ENCODE measurements at regions not wholly inside any gene's neighbourhood (a gene's known extent, or its start where the extent isn't known, plus 50 kb on each side); places are given as distances from the start of the nearest gene placed in this dataset.
A peak's percentile ranks its signal among the peaks of the same experiment; 100 is the strongest.

GRCh38 chr6:94651239-94651638, 926.1 kb upstream of the MANEA start:
- H3K4me3 Mint-ChIP-seq: no peak overlapping the region
- DNase-seq: no peak
- H3K36me3 Mint-ChIP-seq (ENCODE audit: low read depth): no peaks in the 10 kb centered on the region
- no peak overlapping the region for H3K27ac Mint-ChIP-seq
- H3K27me3 Mint-ChIP-seq (ENCODE audit: low read depth, poor library complexity): peaks cover 3% of the 10 kb centered on the region
- no peak for TF ChIP-seq CTCF (IDR thresholded peaks at IDR 0.05)
- H3K4me1 Mint-ChIP-seq: no peaks in the 10 kb centered on the region
- no peaks in the 10 kb centered on the region for H3K9me3 Mint-ChIP-seq

GRCh38 chr6:94645191-94645590, 932.1 kb upstream of the MANEA start:
- H3K4me1 Mint-ChIP-seq: no peaks in the 10 kb centered on the region
- no peak overlapping the region for H3K27ac Mint-ChIP-seq
- H3K27me3 Mint-ChIP-seq (ENCODE audit: low read depth, poor library complexity): no peaks in the 10 kb centered on the region
- no peaks in the 10 kb centered on the region for H3K9me3 Mint-ChIP-seq
- no peak for DNase-seq
- TF ChIP-seq CTCF (IDR thresholded peaks at IDR 0.05): no peak
- no peak overlapping the region for H3K4me3 Mint-ChIP-seq
- no peaks in the 10 kb centered on the region for H3K36me3 Mint-ChIP-seq (ENCODE audit: low read depth)

- Mint-ChIP-seq H3K27ac (no peak overlapping the region), H3K27me3 (ENCODE audit: low read depth, poor library complexity) (no peaks in the 10 kb centered on the region), H3K9me3 (no peaks in the 10 kb centered on the region), H3K4me3 (no peak overlapping the region), H3K4me1 (peaks cover 5% of the 10 kb centered on the region), H3K36me3 (ENCODE audit: low read depth) (no peaks in the 10 kb centered on the region)
- DNase-seq: no peak
- TF ChIP-seq CTCF (IDR thresholded peaks at IDR 0.05): no peak
Observed at GRCh38 chr6:94639564-94639963, 937.8 kb upstream of the MANEA start.

GRCh38 chr6:94636780-94637385, 940.5 kb upstream of the MANEA start:
- DNase-seq: peak; percentile 7
- no peaks in the 10 kb centered on the region for H3K36me3 Mint-ChIP-seq (ENCODE audit: low read depth)
- H3K4me1 Mint-ChIP-seq: peaks cover 5% of the 10 kb centered on the region
- no peak overlapping the region for H3K4me3 Mint-ChIP-seq
- H3K27ac Mint-ChIP-seq: no peak overlapping the region
- peak; percentile 26 for TF ChIP-seq CTCF (IDR thresholded peaks at IDR 0.05)
- no peaks in the 10 kb centered on the region for H3K9me3 Mint-ChIP-seq
- no peaks in the 10 kb centered on the region for H3K27me3 Mint-ChIP-seq (ENCODE audit: low read depth, poor library complexity)

- Mint-ChIP-seq H3K4me1 (no peaks in the 10 kb centered on the region), H3K27me3 (ENCODE audit: low read depth, poor library complexity) (no peaks in the 10 kb centered on the region), H3K36me3 (ENCODE audit: low read depth) (no peaks in the 10 kb centered on the region), H3K4me3 (no peak overlapping the region), H3K27ac (no peak overlapping the region), H3K9me3 (no peaks in the 10 kb centered on the region)
- no peak for TF ChIP-seq CTCF (IDR thresholded peaks at IDR 0.05)
- DNase-seq: no peak
Observed at GRCh38 chr6:94623586-94623985, 953.7 kb upstream of the MANEA start.

GRCh38 chr6:94622783-94623182, 954.6 kb upstream of the MANEA start:
- H3K9me3 Mint-ChIP-seq: no peaks in the 10 kb centered on the region
- no peak for TF ChIP-seq CTCF (IDR thresholded peaks at IDR 0.05)

More at GRCh38 chr6:94622783-94623182, 954.6 kb upstream of the MANEA start:
- Mint-ChIP-seq H3K4me3 (no peak overlapping the region), H3K27me3 (ENCODE audit: low read depth, poor library complexity) (no peaks in the 10 kb centered on the region), H3K36me3 (ENCODE audit: low read depth) (no peaks in the 10 kb centered on the region), H3K27ac (no peak overlapping the region), H3K4me1 (no peaks in the 10 kb centered on the region)
- DNase-seq: no peak
